ENCODE measurements at regions not wholly inside any gene's neighbourhood (a gene's known extent, or its start where the extent isn't known, plus 50 kb on each side); places are given as distances from the start of the nearest gene placed in this dataset.

DNA sequence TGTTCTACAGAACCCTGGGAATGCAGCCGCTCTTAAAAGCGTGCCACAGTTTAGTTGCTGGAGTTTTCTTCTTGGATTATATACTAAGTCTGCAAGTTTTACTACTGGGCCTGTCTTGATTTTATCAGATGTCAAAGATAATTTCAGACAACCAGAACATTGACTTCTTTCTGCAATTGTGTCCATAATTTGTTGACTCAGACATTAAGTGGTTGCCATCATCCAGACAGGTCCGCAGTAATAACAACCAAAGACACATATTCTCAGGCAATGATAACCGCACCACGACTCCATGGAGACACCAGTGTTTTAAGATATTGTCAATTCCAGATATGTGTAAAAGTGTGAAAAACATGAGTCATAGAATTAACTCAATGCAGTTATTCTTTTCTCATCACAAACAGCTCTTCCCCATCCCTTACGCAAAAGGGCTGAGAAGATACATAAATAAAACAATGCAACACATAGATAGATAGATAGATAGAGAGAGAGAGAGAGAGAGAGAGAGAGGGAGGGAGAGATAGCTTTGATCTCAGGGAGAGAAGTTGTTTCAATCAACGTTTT lies 90.4 kb upstream of the FMN2 start:
- no peak for DNase-seq

DNA sequence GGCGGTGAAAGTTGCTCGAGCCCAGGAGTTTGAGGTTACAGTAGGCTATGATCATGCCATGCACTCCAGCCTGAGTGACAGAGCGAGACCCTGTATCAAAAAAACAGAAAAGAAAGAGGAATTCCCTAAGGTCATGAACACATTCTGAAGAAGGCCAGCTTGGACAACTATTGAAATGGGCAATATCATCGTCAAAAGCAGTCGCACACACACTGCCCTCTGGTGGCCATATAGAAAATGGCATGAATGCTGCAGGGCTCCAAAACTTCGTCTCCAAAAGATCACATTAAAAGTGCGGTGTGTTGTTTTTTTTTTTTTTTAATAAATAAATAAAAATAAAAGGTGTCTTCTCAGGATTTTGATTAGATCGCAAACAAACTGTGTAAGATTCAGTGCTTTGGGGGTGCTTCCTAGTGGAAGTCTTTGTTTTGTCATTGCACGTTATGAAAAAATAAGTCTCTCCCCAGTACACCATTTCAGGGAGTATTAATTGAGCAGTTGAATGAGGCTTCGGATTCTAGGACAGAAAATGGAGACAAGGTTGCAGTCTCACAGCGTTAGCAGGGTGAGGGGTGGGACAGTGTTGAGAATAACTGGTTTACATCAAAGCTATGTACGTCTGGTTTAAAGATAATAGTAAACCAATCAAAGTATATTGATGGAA lies 87.5 kb upstream of the FMN2 start:
- DNase-seq, result no peak

DNA sequence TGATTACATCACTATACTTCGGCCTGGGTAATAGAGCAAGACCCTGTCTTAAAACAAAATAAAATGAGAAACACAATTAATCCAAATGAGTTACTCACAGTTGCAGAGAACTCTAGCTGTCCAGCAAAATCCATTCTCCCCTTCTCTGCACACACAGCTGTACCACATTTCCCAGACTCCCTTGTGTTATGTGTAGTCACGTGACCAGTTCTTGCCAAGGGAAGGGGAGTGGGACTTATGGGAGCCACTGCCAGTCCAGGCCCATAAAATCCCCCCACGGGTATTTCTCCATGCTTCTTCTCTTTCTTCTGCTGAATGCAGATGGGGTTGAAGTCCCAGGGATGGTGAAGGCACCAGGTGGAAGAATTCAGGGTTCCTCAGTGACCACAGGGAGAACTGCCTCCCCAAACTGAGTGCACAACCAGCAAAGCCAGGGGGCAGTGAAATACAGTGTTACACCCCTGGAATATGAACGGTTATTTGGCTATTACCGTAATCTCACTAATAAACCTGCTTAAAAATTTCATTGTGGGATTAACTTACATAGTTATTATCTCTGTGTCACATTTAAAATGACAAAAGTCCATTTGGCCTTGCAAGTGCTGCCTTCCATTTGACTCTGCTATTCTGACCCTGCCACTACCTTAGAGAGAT lies 85.6 kb upstream of the FMN2 start:
- DNase-seq, result no peak

DNA sequence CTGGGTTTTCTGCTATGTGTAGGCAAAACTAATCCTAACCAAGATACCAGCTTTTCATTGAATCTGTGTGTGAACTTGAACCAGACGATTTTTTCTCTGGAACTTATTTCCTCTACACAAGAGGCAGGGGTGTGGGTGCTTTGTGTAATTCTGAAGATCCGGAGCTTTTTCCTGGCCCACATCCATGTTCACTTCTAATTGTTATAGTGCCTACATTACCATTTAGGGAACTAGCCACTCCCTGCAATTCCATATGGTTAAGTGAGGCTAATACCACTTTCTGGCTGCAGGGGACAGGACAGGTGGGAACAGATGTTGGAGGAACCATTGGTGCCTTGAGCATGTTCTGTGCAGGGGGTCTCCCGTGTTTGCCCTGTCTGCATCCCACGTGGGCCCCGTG lies 83.4 kb upstream of the FMN2 start:
- DNase-seq, result no peak

DNA sequence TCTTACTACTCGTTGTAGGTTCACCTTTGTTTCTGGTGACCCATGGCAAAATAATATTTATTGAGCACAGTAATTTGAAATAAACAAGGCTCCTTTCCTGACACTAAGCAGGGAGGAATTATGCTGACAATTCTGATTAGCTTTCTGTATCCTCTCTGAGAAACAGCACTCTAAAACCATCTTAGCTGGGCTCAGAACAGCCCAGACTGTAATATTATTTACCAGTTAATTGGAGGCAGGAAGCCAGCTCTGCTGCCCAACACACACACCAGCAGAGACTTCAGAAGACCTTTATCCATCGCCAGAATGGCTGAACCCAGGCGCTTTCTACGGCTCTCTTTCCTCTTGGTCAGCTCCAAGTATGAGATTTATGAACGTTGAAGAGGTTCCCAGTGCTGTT lies 77.6 kb upstream of the FMN2 start:
- DNase-seq, result no peak

DNA sequence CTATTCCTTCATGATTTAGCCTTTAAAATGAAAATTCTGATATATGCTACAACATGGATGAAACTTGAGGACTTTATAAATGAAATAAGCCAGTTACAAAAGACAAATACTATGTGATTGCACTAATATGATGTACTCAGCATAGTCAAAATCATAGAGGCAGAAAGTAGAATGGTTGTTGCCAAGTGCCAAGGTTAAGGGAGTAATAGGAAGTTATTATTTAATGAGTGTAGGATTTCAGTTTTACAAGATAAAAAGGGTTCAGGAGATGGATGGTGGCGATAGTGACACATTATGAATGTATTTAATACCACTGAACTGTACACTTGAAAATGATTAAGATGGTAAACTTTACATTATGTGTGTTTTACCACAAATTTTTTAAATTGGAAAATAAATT lies 73.1 kb upstream of the FMN2 start:
- no peak for DNase-seq

DNA sequence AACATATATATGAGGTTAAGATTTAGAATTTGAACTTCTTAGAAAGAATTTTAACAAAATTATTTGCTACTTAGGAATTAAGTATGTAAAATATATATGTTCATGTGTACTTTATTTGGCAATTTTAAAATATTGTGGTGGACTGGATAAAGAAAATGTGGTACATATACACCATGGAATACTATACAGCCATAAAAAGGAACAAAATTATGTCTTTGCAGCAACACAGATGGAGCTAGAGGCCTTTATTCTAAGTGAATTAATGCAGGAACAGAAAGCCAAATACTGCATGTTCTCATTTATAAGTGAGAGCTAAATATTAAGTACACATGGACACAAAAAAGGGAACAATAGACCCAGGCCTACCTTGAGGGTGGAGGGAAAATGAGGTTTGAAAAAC lies 72.2 kb upstream of the FMN2 start:
- DNase-seq, result no peak

DNA sequence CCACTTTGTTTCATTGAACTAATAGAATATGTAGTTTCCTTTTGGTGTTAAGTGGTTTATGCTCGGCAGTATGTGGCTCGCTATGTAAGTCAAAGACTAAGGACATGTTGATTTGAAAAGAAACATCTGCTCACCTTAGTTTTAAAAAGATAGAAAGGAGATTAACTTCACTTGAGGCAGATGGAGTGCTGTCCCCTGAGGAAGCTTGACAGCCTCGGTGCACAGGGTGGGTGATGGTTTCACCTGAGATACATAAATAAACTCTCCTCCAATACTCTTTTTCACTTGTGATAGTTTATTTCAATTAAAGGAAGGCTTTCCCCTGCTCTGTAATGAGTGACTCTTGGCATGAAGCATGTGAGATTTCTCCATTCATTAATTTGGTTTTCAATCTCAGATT lies 70.8 kb upstream of the FMN2 start:
- no peak for DNase-seq

DNA sequence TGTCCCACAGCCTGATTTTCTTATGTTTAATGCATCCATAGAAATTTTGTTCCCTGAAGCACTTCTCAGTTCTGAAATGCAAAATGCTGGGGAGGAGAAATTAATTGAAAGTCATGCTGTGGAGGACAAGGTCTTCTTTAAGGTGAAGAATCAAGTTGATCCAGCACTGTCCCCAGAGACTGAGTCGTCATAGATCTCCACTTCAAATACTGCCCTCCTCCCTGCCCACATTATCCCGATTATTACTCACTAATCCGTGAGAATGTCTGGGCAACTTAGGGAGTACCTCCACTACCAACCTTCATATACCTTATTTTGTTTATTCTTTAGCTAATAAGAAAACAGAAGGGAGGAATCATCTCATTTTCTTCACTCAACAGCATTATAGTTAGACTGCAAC lies 70.0 kb upstream of the FMN2 start:
- no peak for DNase-seq

DNA sequence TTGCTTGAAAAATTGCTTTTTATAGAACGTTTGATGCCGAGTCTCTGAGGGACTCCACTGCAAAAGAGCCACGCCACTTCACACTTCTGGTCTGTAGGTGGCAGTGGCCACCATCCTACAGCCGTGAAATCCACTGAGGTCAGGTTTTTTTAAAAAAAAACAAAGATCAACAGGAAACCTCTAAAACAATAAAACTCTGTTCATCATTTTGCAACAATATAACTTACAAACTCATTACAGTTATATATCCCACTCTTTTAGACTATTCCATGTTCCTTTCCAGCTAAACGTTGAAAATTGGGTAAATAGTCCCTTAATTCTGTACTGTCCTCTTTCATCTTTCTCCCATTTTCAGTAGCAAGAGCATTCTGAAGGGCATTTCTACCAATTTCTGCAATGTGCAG lies 64.6 kb upstream of the FMN2 start:
- peak; percentile 12 for DNase-seq

DNA sequence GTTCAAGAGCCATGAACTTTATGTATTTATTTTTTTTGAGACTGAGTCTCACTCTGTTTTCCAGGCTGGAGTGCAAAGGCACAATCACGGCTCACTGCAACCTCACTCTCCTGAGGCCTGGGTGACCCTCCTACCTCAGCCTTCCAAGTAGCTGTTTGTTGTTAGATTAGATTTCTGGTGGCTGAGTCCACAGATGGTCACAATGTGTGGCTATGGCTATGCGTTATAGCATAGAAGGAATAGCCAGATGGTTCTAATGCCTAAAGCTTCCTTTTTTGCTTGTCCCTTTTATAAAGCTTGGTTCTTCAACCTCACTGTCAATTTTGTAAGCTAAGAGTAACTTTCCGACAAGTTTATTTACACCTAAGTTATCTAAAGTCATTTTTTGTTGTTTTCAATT lies 62.3 kb upstream of the FMN2 start:
- DNase-seq, result no peak

DNA sequence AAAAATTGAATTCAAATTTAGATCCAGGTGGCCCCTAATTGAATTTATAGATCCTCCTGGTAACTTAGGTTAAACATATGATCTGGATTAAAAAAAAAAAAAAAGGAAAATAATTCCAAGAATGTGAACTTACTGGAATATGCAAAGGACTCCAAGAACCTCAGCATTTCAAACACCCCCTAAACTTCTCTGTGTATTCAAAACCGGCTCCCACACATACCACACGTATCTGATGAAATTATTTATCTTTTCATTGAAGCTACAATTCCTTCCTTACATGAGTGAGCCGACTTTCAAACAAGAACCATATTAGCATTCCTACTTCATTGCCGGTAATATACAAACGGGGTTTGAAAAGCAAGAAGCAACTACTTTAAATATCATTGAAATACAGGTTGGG lies 61.4 kb upstream of the FMN2 start:
- DNase-seq, result no peak

DNA sequence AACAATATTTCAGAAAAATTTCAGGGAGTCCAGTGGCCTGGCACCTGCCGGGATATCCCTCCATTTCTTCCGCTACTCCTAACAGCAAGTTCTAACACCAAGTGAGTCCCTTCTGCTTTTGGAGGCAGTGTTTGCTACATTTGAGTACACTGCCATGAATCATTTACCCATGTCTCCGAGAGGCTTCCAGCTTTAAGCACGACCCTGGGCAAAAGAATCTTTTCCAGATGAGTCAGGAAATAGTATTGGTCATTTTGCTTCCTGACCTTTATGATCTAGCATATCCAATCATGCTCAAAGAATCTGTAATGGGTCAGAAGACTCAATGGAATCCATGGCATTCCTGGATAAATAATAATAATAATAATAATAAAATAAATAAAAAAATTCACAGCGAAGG lies 60.7 kb upstream of the FMN2 start:
- DNase-seq, result no peak

DNA sequence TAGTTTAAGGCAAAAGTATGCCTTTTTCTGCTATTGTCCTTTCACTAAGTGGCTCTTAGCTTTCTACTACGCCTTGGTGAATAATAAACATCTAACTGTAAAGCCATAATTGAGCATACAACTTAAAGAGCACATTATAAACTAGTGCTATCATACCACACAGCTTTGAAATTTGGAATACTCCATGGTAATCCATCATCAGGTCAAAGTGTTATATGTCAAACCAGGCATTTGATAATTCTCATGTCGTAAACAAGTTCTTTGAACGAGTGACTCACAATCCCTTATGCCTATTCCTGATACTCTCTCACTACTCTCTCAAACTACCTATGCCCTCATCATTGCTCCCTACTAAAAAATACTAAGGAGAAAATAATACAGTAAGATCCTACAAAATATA lies 60.3 kb upstream of the FMN2 start:
- DNase-seq, result no peak

DNA sequence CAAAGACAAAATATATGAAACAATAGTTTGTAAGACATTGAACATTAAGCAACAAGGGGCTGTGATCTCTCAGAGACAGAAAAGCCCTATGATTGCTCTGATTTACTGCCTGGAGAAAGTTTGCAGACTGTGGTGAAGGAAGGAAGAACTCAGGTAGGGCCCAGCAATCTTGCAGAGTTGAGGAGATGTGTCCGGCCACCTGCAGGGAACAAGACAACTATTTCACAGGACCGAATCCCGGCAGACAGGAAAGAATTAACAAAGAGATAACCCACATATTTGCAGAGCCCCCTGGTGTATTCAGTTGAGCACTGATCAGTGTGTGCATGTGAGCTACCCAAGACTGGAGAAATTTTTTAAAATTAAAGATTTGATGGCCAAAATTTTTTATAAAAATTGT lies 58.3 kb upstream of the FMN2 start:
- DNase-seq, result no peak

DNA sequence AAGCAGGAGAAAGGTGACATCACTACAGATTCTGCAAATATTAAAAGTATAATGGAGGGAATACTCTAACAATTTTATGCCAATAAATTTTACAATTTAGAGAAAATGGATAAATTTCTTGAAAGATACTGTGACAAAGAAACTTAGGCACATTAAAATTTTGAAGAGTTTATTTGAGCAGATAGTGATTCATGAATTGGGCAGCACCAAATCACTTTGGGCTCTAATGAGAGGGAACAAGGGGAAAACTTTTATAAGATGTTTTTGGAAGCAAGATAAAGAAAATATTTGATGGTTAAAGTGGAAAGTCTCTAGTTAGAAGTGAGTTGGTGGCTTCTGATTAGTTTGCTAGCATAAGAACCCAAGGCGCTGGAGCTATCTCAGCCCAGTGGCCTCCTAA lies 55.2 kb upstream of the FMN2 start:
- no peak for DNase-seq
